Activated CD8-positive, alpha-beta memory T cell treated with anti-CD3 and anti-CD28 coated beads for 4 hours (primary cell): ENCODE measurements at regions not wholly inside any gene's neighbourhood (a gene's known extent, or its start where the extent isn't known, plus 50 kb on each side); places are given as distances from the start of the nearest gene placed in this dataset.
"Not testable (repeated sequence)": the region's sequence is repeated elsewhere in the genome, so short reads cannot be mapped to it uniquely, and the experiment has no call there.

Source experiments
- DNase-seq, 2 donors: peaks; one replicate each; pipeline ENCODE4 v3.0.0-alpha.2; 2020; ENCODE audit warnings: low read depth in 2 of 2

GRCh38 chr3:194945508-194945907, 259.8 kb downstream of the FAM43A start:
- no peak for DNase-seq

GRCh38 chr3:194946091-194946490, 260.4 kb downstream of the FAM43A start:
- DNase-seq: no peak

- DNase-seq: no peak
These were observed 263.9 kb downstream of the FAM43A start for GRCh38 chr3:194949592-194949991.

DNA sequence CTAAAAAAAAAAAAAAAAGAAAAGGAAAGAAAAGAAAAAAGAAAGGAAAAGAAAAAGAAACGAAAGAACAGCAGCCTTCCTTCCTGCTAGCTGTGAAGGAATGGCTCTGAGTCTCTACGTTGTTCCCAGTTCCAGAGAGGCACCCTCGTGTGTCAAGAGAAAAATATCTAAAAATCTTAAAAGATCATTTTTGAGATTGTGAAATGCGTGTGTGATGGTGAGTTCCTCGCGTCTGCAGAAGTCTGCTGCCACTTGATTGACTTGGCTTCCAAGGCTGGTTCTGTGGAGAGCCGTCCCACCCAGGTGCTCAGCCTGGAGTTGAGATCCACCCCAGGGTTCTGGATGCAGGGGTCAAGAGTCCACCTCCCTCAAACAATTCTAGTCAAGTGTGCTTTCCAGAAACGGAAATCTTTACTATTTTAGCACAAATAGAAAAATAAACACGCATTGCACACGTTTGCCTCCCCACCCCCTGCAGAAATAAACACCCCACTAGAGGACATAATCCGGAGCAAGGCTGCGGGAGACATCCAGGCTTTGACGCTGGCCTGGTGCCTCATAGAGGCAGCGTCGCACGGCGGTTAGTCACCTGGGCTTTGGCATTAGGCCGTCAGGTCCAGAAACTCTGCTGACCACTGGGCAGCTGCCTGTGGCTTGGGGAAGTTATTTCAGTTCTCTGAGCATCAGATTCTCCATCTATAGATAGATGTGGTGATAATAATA, 265.4 kb downstream of the FAM43A start:
- no peak for DNase-seq

DNA sequence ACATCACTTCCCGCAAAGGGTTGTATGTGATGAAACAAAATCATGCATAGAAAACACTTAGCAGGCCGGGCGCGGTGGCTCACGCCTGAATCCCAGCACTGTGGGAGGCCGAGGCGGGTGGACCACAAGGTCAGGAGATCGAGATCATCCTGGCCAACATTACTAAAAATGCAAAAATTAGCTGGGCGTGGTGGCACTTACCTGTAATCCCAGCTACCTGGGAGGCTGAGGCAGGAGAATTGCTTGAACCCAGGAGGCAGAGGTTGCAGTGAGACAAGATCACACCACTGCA, 265.9 kb downstream of the FAM43A start:
- not testable (repeated sequence) for DNase-seq

DNA sequence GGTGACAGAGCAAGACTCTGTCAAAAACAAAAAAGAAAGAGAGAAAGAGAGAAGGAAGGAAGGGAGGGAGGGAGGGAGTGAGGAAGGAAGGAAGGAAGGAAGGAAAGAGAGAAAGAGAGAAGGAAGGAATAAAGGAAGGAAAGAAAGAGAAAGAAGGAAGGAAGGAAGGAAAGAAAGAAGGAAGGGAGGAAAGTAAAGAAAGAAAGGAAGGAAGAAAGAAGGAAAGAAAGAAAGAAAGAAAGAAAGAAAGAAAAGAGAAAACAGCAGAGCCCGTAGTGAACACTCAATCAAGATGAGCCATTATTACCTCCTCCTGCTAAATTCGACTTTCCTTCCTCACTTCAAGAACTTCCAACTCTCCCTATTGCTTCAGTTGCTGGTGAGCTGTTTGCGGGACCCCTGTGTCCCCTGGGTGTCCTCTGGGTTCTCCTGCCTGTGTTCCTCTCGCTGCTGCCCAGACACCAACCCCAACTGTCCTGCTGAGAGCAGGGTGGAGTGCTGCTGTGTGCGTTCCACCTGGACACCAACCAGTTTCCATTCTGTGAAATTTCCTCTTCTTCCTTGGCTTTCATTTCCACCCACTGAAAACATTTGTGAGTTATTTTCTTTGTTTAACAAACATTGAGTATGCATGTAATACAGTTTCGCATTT, 266.4 kb downstream of the FAM43A start:
- DNase-seq: no peak

- no peak for DNase-seq
These were observed 267.2 kb downstream of the FAM43A start for GRCh38 chr3:194952841-194953241.

- DNase-seq: no peak
These were observed 267.6 kb downstream of the FAM43A start for GRCh38 chr3:194953291-194953690.

DNA sequence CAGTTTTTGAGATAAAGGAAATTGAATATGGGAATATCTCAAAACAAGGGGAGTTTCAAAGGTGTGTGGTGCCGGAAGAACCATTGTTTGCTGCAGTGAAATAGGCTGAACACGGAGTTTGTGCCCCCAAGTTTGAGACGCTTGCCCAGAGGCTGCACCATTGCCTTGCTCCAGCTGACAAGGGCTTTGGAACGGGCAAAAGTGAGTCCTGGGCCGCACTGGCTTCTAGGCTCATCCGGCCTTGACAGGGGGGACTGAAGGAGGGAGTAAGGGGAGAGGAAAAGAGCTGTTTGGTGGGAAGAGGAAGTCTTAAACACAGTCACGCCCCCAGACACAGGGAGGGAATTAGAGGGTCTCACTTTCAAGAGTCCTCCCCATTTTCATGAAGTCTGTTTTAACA, 269.9 kb downstream of the FAM43A start:
- DNase-seq: no peak

DNA sequence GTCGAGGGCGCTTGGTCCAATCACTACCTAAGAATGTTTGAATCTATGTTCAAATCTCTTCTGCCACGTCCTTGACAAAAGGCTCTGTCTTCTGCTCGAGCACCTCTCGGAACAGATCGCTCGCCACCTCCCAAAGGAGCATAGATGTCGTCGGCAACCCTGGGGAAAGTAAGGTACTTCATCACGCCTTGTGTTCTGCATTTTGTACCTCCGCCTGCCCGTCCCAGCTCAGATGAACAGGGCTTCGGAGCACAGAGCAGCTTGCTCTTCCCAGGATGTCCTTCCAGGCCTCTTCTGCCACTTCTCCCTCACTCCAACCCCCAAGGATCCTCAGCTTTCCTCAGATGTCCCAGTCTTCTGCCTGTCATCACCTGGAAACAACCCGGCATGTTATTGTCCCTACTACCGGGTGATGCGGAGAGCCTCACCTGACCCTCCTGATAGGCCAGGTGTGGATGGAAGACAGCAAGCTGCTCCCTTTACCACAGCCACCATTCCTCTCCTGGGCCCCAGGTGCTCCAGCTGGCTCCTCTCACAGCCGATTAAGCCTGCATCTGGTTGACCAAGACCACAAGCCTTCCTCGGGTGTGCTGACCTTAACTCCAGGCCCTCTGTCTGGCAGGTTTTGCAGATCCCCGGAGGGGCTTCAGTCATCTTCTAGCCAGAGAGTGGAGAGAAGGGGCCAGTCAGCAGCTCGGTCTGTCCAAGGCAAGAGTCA, 270.5 kb downstream of the FAM43A start:
- no peak for DNase-seq

- DNase-seq: no peak
These were observed 271.2 kb downstream of the FAM43A start for GRCh38 chr3:194956697-194957396.

DNA sequence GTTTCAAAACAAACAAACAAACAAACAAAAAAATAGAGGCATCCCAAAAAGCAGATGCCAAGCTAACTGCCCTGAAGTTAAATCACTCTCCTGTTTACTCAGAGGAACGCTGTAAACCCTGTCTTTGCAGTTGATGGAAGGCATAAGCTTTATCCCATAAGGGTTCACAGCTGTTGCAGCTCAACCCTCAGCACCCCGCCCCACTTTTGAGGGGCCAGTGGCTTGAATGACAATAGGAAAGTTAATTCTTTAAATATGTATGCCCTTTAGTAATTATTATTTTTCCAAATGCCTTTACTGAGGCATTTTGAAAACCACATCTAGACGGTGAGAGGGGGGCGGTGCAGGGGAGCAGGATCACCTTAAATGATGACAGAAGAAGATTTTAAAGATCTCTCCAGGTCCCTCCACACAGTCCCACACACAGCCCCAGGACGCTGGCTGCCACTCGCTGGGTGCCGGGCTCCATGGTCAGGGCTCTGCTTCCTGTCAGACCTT, 272.1 kb downstream of the FAM43A start:
- DNase-seq: no peak

- DNase-seq: no peak
These were observed 273.5 kb downstream of the FAM43A start for GRCh38 chr3:194959217-194959616.

GRCh38 chr3:194959666-194960065, 274.0 kb downstream of the FAM43A start:
- not testable (repeated sequence) for DNase-seq

GRCh38 chr3:194960446-194961032, 274.9 kb downstream of the FAM43A start:
- DNase-seq: no peak

GRCh38 chr3:194961149-194961548, 275.5 kb downstream of the FAM43A start:
- DNase-seq: no peak

DNA sequence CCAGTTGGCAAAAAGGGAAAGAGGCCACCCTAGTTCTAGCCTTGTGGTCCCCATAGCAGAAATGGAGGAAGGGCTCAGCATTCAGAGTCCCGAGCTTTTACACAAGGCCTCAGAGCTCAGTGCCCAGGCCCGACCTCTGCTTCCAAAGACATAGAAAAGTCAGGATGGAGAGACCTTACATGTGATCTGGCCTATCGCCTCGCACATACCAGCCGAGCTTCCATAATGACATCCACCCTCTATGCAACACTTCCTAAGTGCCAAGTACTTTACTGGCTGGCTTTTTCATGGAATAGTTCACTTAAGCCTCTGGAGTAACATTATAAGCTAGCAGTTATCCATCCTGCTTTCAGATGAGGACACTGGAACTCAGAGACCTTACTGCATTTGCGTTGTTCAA, 275.9 kb downstream of the FAM43A start:
- DNase-seq: no peak

- no peak for DNase-seq
These were observed 276.4 kb downstream of the FAM43A start for GRCh38 chr3:194962056-194962455.

DNA sequence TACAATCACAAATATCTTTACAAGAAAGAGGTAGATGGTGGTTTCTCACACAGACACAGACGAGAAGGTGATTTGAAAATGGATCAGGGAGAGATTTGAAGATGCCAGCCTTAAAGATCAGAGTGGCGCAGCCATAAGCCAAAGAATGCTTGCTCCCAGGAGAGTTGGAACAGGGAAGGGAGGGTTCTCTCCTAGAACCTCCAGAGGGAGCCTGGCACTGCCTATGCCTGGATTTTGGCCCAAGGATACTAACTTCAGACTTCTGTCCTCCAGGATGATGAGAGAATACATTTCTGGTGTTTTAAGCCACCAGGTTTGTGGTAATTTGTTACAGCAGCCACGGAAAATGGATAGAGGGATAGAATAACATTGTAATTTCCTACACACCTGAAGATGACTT, 279.1 kb downstream of the FAM43A start:
- no peak for DNase-seq

GRCh38 chr3:194967151-194968117, 281.8 kb downstream of the FAM43A start:
- DNase-seq: no peak

- DNase-seq: no peak
These were observed 284.4 kb downstream of the FAM43A start for GRCh38 chr3:194970066-194970465.
